H1 (cell line): ENCODE measurements at regions not wholly inside any gene's neighbourhood (a gene's known extent, or its start where the extent isn't known, plus 50 kb on each side); places are given as distances from the start of the nearest gene placed in this dataset.

ENCODE experiments used
- BRCA1 ChIP-seq: IDR thresholded peaks from 2 replicates; pipeline ENCODE4 v1.6.1; 2012; ENCODE audit warnings: low read depth, low read length, improper control_type of control experiment
- CTCF ChIP-seq, 3 experiments: IDR thresholded peaks; 1 replicate in 2 of 3; 2 replicates in 1 of 3; pipeline versions ENCODE4 v1.5.1 to v1.6.1; 2011; ENCODE audit warnings: low read length in 3 of 3, mild to moderate bottlenecking in 3 of 3, inconsistent platforms in 2 of 3, low read depth in 1 of 3, moderate library complexity in 1 of 3; ENCODE audit not compliant: insufficient read depth in 1 of 3; ENCODE audit errors: control extremely low read depth in 1 of 3
- GABPA ChIP-seq: IDR thresholded peaks from 2 replicates; pipeline ENCODE4 v1.6.1; 2011; ENCODE audit warnings: mild to moderate bottlenecking, low read length, moderate library complexity, borderline replicate concordance; ENCODE audit not compliant: insufficient read depth
- POLR2A ChIP-seq, 2 experiments: IDR thresholded peaks; 1 replicate in 1 of 2; 2 replicates in 1 of 2; pipeline ENCODE4 v1.6.1; 2011; ENCODE audit warnings: low read depth in 2 of 2, low read length in 2 of 2, mild to moderate bottlenecking in 2 of 2; ENCODE audit errors: control extremely low read depth in 1 of 2
- POLR2AphosphoS5 ChIP-seq: IDR thresholded peaks from 2 replicates; pipeline ENCODE4 v1.6.1; 2011; ENCODE audit warnings: low read depth, low read length
- RBBP5 ChIP-seq: IDR thresholded peaks from 2 replicates; pipeline ENCODE4 v1.7.1; 2012; ENCODE audit warnings: low read depth, mild to moderate bottlenecking, inconsistent platforms, low read length, moderate library complexity, borderline replicate concordance
- SIN3A ChIP-seq, 2 experiments: IDR thresholded peaks in 1 of 2; conservative IDR thresholded peaks in 1 of 2; 2 replicates each; pipeline ENCODE4 v1.6.1; 2011 to 2012; ENCODE audit warnings: low read length in 2 of 2, improper control_type of control experiment in 1 of 2, low read depth in 1 of 2, mild to moderate bottlenecking in 1 of 2
- SP2 ChIP-seq: IDR thresholded peaks from 2 replicates; pipeline ENCODE4 v1.6.1; 2012; ENCODE audit warnings: mild to moderate bottlenecking, low read length, inconsistent platforms
- TBP ChIP-seq: IDR thresholded peaks from 2 replicates; pipeline ENCODE4 v1.6.1; 2011; ENCODE audit warnings: low read depth, low read length, improper control_type of control experiment
- TCF12 ChIP-seq: IDR thresholded peaks from 2 replicates; pipeline ENCODE4 v1.6.1; 2011; ENCODE audit warnings: low read depth, mild to moderate bottlenecking, low read length

GRCh38 chr10:27364028-27364427, 123.4 kb upstream of the ACBD5 start:
- TF ChIP-seq POLR2AphosphoS5 (no peak), TCF12 (no peak), CTCF (IDR thresholded peaks at IDR 0.05; ENCODE audit: control extremely low read depth in 1 of 3, insufficient read depth in 1 of 3, low read depth in 1 of 3, low read length in 3 of 3) (no peak), GABPA (no peak), SIN3A (conservative IDR thresholded peaks at IDR 0.05 in 1 of 2, IDR thresholded peaks at IDR 0.05 in 1 of 2; ENCODE audit: low read depth in 1 of 2, low read length in 2 of 2) (no peak), TBP (no peak), SP2 (no peak), BRCA1 (no peak), RBBP5 (no peak), POLR2A (IDR thresholded peaks at IDR 0.05; ENCODE audit: control extremely low read depth in 1 of 2, low read depth in 2 of 2, low read length in 2 of 2) (no peak)
